Bronchial epithelial cell (primary cell): ENCODE measurements at regions not wholly inside any gene's neighbourhood (a gene's known extent, or its start where the extent isn't known, plus 50 kb on each side); places are given as distances from the start of the nearest gene placed in this dataset.

Experiments used
- DNase-seq: peaks from one replicate; pipeline ENCODE4 v3.0.0-alpha.2; 2010; ENCODE audit warnings: low read depth
- FAIRE-seq: peaks from 2 replicates; lab custom pipeline; 2011; peaks lifted over from hg19 to GRCh38; lab: Jason Lieb, UNC
- H3K27me3 ChIP-seq: 2 replicates; pipeline ENCODE4 v1.5.1; 2011; ENCODE audit warnings: low read length; ENCODE audit not compliant: control insufficient read depth, insufficient read depth
- H3K36me3 ChIP-seq: 2 replicates; pipeline ENCODE4 v1.5.1; 2011; ENCODE audit warnings: low read length; ENCODE audit not compliant: control insufficient read depth, insufficient read depth
- H3K4me3 ChIP-seq: 2 replicates; pipeline ENCODE4 v1.5.1; 2011; ENCODE audit warnings: mild to moderate bottlenecking, low read depth, low read length, control low read depth
- TF ChIP-seq, protein P1 (sequence below): IDR thresholded peaks from 2 replicates; pipeline ENCODE4 v1.5.1; 2011; ENCODE audit warnings: mild to moderate bottlenecking, moderate library complexity, low read length, control low read depth, inconsistent platforms; ENCODE audit not compliant: insufficient read depth, severe bottlenecking

- FAIRE-seq (no peak), DNase-seq (peak; percentile 48)
- H3K36me3 ChIP-seq = no peaks in the 10 kb centered on the region
- no peak overlapping the region for H3K4me3 ChIP-seq
- no peaks in the 10 kb centered on the region for H3K27me3 ChIP-seq
- TF ChIP-seq, protein P1, sequence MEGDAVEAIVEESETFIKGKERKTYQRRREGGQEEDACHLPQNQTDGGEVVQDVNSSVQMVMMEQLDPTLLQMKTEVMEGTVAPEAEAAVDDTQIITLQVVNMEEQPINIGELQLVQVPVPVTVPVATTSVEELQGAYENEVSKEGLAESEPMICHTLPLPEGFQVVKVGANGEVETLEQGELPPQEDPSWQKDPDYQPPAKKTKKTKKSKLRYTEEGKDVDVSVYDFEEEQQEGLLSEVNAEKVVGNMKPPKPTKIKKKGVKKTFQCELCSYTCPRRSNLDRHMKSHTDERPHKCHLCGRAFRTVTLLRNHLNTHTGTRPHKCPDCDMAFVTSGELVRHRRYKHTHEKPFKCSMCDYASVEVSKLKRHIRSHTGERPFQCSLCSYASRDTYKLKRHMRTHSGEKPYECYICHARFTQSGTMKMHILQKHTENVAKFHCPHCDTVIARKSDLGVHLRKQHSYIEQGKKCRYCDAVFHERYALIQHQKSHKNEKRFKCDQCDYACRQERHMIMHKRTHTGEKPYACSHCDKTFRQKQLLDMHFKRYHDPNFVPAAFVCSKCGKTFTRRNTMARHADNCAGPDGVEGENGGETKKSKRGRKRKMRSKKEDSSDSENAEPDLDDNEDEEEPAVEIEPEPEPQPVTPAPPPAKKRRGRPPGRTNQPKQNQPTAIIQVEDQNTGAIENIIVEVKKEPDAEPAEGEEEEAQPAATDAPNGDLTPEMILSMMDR = peak; percentile 22
Observed at GRCh38 chr1:55478742-55479141, 263.6 kb upstream of the USP24 start.

DNA sequence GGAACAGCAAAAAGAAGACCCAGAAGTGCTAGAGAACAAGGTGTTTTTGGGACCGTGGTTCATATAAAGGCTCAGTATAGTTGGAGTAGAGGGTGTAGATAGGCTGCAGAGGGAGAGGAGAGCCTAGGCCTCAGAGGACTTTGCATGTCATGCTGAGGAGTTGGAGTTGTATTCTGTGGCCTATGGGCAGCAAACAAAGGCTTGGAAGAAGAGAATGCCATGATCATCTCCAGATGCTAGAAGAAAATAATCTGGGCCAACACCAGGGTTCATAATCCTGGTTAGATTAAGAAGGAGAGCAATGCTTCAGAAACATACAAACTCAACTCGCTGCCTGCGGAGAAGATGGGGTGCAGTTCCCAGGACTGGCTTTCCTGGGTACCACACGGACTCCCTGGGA lies 262.8 kb upstream of the USP24 start:
- DNase-seq = no peak
- TF ChIP-seq, protein P1 = no peak
- FAIRE-seq = no peak
- no peaks in the 10 kb centered on the region for H3K36me3 ChIP-seq
- H3K4me3 ChIP-seq = no peak overlapping the region
- H3K27me3 ChIP-seq = no peaks in the 10 kb centered on the region

DNA sequence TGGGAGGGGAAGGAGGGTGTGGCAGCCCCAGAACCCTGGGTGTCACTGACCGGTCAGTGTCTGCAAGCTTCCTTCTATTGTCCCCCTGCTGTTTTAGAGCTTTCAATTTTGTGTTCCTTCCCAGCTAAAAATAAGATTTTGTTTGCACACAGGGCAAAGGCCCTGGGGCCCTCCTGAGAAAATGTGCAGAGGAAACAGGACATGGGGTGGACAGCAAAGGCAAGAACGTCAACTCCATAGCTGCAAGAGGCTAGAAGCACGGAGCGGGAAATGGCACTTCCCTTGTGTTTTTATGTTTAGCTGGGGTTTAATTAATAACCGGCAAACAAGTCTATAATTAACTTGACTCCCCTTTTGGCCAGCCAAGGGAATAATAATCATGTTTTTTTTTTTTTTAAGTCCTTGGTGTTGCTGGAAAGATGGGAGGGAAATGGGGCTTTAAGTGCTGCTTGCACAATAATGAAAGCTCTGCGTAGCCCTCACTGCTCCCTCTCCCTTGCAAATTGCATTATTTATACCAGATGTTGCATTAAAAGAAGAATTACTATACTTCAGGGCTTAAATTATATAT lies 261.4 kb upstream of the USP24 start:
- H3K36me3 ChIP-seq = no peaks in the 10 kb centered on the region
- TF ChIP-seq, protein P1 = no peak
- no peaks in the 10 kb centered on the region for H3K27me3 ChIP-seq
- no peak for FAIRE-seq
- DNase-seq = no peak
- no peak overlapping the region for H3K4me3 ChIP-seq

- peak; percentile 78 for DNase-seq
- Histone ChIP-seq H3K4me3 (no peak overlapping the region), H3K36me3 (no peaks in the 10 kb centered on the region), H3K27me3 (no peaks in the 10 kb centered on the region)
- FAIRE-seq = no peak
- TF ChIP-seq, protein P1 = no peak
Observed at GRCh38 chr1:55474168-55474786, 259.1 kb upstream of the USP24 start.

DNA sequence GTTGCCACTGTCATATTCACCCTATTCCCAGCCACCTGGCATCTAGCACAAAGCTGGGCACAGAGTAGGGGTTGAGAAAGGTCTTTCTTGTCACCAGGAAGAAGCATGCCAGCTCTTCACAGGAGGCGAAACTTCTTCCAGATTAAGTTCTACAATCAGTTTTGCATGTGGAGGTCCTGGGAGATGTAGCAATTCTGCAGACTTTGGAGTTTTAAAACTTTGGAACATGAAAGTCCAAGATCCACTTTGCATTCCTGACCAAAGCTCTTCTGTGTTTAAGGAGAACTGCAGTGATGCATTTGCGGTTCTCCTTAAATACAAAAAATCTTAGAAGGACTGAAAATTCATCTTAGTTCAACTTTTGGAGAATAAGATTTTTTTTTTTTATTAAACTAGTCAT lies 258.5 kb upstream of the USP24 start:
- Histone ChIP-seq H3K27me3 (no peaks in the 10 kb centered on the region), H3K36me3 (no peaks in the 10 kb centered on the region), H3K4me3 (no peak overlapping the region)
- FAIRE-seq = no peak
- TF ChIP-seq, protein P1 = no peak
- DNase-seq = no peak

GRCh38 chr1:55472784-55473183 lies 257.6 kb upstream of the USP24 start:
- H3K27me3 ChIP-seq = no peaks in the 10 kb centered on the region
- TF ChIP-seq, protein P1 = no peak
- DNase-seq = peak; percentile 65
- no peak for FAIRE-seq
- H3K36me3 ChIP-seq = no peaks in the 10 kb centered on the region
- no peak overlapping the region for H3K4me3 ChIP-seq
